GM04503 (cell line): ENCODE measurements at regions not wholly inside any gene's neighbourhood (a gene's known extent, or its start where the extent isn't known, plus 50 kb on each side); places are given as distances from the start of the nearest gene placed in this dataset.
A peak's percentile ranks its signal among the peaks of the same experiment; 100 is the strongest.
"Not testable (repeated sequence)": the region's sequence is repeated elsewhere in the genome, so short reads cannot be mapped to it uniquely, and the experiment has no call there.

ENCODE experiments used
- DNase-seq: peaks from one replicate; pipeline ENCODE4 v3.0.0-alpha.2; 2012; ENCODE audit warnings: low read depth

- DNase-seq = peak; percentile 54
Observed at GRCh38 chr14:54253195-54253947, 143.4 kb upstream of the CDKN3 start.

- DNase-seq = no peak
Observed at GRCh38 chr14:54256156-54256555, 140.7 kb upstream of the CDKN3 start.

GRCh38 chr14:54257424-54257823, 139.4 kb upstream of the CDKN3 start:
- no peak for DNase-seq

GRCh38 chr14:54258382-54258781, 138.4 kb upstream of the CDKN3 start:
- DNase-seq = no peak

GRCh38 chr14:54259821-54260220, 137.0 kb upstream of the CDKN3 start:
- no peak for DNase-seq

GRCh38 chr14:54261283-54261682, 135.5 kb upstream of the CDKN3 start:
- no peak for DNase-seq

- DNase-seq = not testable (repeated sequence)
Observed at GRCh38 chr14:54266616-54267015, 130.2 kb upstream of the CDKN3 start.

GRCh38 chr14:54267172-54267571, 129.6 kb upstream of the CDKN3 start:
- no peak for DNase-seq

- DNase-seq = no peak
Observed at GRCh38 chr14:54275997-54276725, 120.6 kb upstream of the CDKN3 start.

- no peak for DNase-seq
Observed at GRCh38 chr14:54278087-54278486, 118.7 kb upstream of the CDKN3 start.

GRCh38 chr14:54278665-54279295, 118.0 kb upstream of the CDKN3 start:
- no peak for DNase-seq

GRCh38 chr14:54282849-54283248, 114.0 kb upstream of the CDKN3 start:
- no peak for DNase-seq

GRCh38 chr14:54285030-54285429, 111.8 kb upstream of the CDKN3 start:
- no peak for DNase-seq

- no peak for DNase-seq
Observed at GRCh38 chr14:54291491-54292191, 105.2 kb upstream of the CDKN3 start.

- no peak for DNase-seq
Observed at GRCh38 chr14:54294802-54295201, 102.0 kb upstream of the CDKN3 start.

GRCh38 chr14:54299410-54300363, 97.1 kb upstream of the CDKN3 start:
- no peak for DNase-seq

GRCh38 chr14:54300881-54301280, 95.9 kb upstream of the CDKN3 start:
- no peak for DNase-seq

GRCh38 chr14:54301359-54301758, 95.4 kb upstream of the CDKN3 start:
- no peak for DNase-seq

GRCh38 chr14:54306806-54307205, 90.0 kb upstream of the CDKN3 start:
- no peak for DNase-seq

- no peak for DNase-seq
Observed at GRCh38 chr14:54309615-54310014, 87.2 kb upstream of the CDKN3 start.

GRCh38 chr14:54310151-54310850, 86.5 kb upstream of the CDKN3 start:
- no peak for DNase-seq
